KMS-11 (cell line): ENCODE measurements at regions not wholly inside any gene's neighbourhood (a gene's known extent, or its start where the extent isn't known, plus 50 kb on each side); places are given as distances from the start of the nearest gene placed in this dataset.

ENCODE experiments used
- H2AFZ ChIP-seq: fragments of 200-600 bp; sonication (generic); 2 replicates; pipeline ENCODE4 v1.6.1; 2016; ENCODE audit warnings: antibody characterized with exemption, mixed run types, low read depth
- H3K27ac ChIP-seq: fragments of 200-600 bp; sonication (generic); 2 replicates; pipeline ENCODE4 v1.6.1; 2016; ENCODE audit warnings: mild to moderate bottlenecking, mixed run types
- H3K27me3 ChIP-seq: fragments of 200-600 bp; sonication (generic); 2 replicates; pipeline ENCODE4 v1.6.1; 2017; ENCODE audit warnings: mild to moderate bottlenecking, low read depth, mixed run types, moderate library complexity; ENCODE audit not compliant: insufficient read depth
- H3K36me3 ChIP-seq: fragments of 200-600 bp; sonication (generic); 2 replicates; pipeline ENCODE4 v1.6.1; 2017; ENCODE audit warnings: mild to moderate bottlenecking, mixed run types; ENCODE audit not compliant: insufficient read depth
- H3K4me1 ChIP-seq: fragments of 200-600 bp; sonication (generic); 2 replicates; pipeline ENCODE4 v1.6.1; 2016; ENCODE audit warnings: mild to moderate bottlenecking, low read depth, mixed run types; ENCODE audit not compliant: poor library complexity, severe bottlenecking
- H3K4me2 ChIP-seq: fragments of 200-600 bp; sonication (generic); 2 replicates; pipeline ENCODE4 v1.7.0; 2016; ENCODE audit warnings: mild to moderate bottlenecking, mixed run types
- H3K4me3 ChIP-seq: fragments of 200-600 bp; sonication (generic); IDR thresholded peaks from 2 replicates; pipeline ENCODE4 v1.6.1; 2017; ENCODE audit warnings: low read depth, low read length, mixed read lengths; ENCODE audit not compliant: insufficient read depth
- H3K79me2 ChIP-seq: fragments of 200-600 bp; sonication (generic); 2 replicates; pipeline ENCODE4 v1.6.1; 2016; ENCODE audit warnings: low read depth, mixed run types; ENCODE audit not compliant: insufficient read depth
- H3K9ac ChIP-seq: fragments of 200-600 bp; sonication (generic); 2 replicates; pipeline ENCODE4 v1.6.1; 2016; ENCODE audit warnings: mild to moderate bottlenecking, mixed run types
- H4K20me1 ChIP-seq: fragments of 200-600 bp; sonication (generic); 2 replicates; pipeline ENCODE4 v1.6.1; 2016; ENCODE audit warnings: mild to moderate bottlenecking, mixed run types; ENCODE audit not compliant: insufficient read depth
- TF ChIP-seq, protein P1 (sequence below): fragments of 200-600 bp; sonication (generic); conservative IDR thresholded peaks from 2 replicates; pipeline ENCODE4 v1.6.1; 2017; ENCODE audit warnings: low read depth, mild to moderate bottlenecking, antibody characterized with exemption, low read length, moderate library complexity, mixed read lengths

GRCh38 chr9:19965336-19965735, 176.5 kb upstream of the SLC24A2 start:
- Histone ChIP-seq H3K4me2 (no peak overlapping the region), H3K9ac (no peak overlapping the region), H3K27me3 (no peaks in the 10 kb centered on the region), H3K36me3 (no peaks in the 10 kb centered on the region), H3K27ac (no peak overlapping the region), H4K20me1 (no peaks in the 10 kb centered on the region), H3K4me3 (no peak overlapping the region), H3K79me2 (no peaks in the 10 kb centered on the region), H3K4me1 (no peaks in the 10 kb centered on the region), H2AFZ (no peak overlapping the region)
- TF ChIP-seq, protein P1, sequence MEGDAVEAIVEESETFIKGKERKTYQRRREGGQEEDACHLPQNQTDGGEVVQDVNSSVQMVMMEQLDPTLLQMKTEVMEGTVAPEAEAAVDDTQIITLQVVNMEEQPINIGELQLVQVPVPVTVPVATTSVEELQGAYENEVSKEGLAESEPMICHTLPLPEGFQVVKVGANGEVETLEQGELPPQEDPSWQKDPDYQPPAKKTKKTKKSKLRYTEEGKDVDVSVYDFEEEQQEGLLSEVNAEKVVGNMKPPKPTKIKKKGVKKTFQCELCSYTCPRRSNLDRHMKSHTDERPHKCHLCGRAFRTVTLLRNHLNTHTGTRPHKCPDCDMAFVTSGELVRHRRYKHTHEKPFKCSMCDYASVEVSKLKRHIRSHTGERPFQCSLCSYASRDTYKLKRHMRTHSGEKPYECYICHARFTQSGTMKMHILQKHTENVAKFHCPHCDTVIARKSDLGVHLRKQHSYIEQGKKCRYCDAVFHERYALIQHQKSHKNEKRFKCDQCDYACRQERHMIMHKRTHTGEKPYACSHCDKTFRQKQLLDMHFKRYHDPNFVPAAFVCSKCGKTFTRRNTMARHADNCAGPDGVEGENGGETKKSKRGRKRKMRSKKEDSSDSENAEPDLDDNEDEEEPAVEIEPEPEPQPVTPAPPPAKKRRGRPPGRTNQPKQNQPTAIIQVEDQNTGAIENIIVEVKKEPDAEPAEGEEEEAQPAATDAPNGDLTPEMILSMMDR = no peak

DNA sequence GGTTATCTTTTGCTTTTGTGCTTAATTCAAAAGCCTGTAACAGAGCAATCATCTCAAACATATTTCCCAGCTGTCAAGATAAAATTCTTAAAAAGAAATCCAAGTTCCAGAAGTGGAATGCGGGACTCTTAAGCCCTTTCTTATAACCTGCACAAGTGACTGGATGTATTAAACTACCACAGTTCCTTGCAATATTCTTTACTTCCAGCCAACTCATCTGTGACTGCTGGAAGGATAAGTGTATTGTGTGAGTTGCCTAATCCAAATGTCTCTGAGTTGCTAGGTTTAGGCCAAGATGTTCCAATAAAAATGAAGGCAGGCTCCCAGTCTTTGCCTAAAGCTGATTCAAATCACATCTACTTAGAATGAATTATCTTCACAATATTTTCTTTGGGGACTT, 159.2 kb upstream of the SLC24A2 start:
- TF ChIP-seq, protein P1 = no peak
- Histone ChIP-seq H4K20me1 (no peaks in the 10 kb centered on the region), H3K4me3 (no peak overlapping the region), H3K4me2 (no peak overlapping the region), H3K27me3 (no peaks in the 10 kb centered on the region), H3K27ac (no peak overlapping the region), H3K36me3 (no peaks in the 10 kb centered on the region), H2AFZ (no peak overlapping the region), H3K9ac (no peak overlapping the region), H3K4me1 (no peaks in the 10 kb centered on the region), H3K79me2 (no peaks in the 10 kb centered on the region)

- H3K27me3 ChIP-seq = no peaks in the 10 kb centered on the region
- H3K27ac ChIP-seq = no peak overlapping the region
Measured at GRCh38 chr9:19946441-19947109, 157.7 kb upstream of the SLC24A2 start.

DNA sequence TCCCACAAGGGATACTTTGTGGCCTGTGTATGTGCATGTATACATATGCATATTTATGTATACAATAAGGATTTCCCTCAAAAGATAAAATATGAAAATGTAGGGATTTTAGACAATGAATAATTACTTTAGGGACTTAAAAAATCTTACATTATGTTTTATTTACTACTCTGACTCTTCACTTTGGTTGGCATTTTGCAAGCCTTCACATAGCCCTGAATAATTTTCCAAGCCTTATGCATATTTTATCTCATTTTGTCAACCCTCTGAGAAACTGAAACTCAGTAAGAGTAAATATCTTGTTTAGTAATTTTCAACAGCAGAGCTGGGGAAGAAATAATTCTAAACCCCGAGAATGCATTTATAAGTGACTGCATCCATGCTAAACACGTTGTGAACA, 153.0 kb upstream of the SLC24A2 start:
- Histone ChIP-seq H2AFZ (no peak overlapping the region), H3K27ac (no peak overlapping the region), H4K20me1 (no peaks in the 10 kb centered on the region), H3K9ac (no peak overlapping the region), H3K36me3 (no peaks in the 10 kb centered on the region), H3K4me1 (no peaks in the 10 kb centered on the region), H3K79me2 (no peaks in the 10 kb centered on the region), H3K4me2 (no peak overlapping the region), H3K27me3 (no peaks in the 10 kb centered on the region), H3K4me3 (no peak overlapping the region)
- TF ChIP-seq, protein P1 = no peak

More at GRCh38 chr9:19946441-19947109, 157.7 kb upstream of the SLC24A2 start:
- H3K4me2 ChIP-seq = no peak overlapping the region
- TF ChIP-seq, protein P1 = no peak
- H3K36me3 ChIP-seq = no peaks in the 10 kb centered on the region
- no peak overlapping the region for H2AFZ ChIP-seq
- H3K9ac ChIP-seq = no peak overlapping the region
- no peaks in the 10 kb centered on the region for H3K4me1 ChIP-seq
- no peaks in the 10 kb centered on the region for H4K20me1 ChIP-seq
- no peak overlapping the region for H3K4me3 ChIP-seq
- H3K79me2 ChIP-seq = no peaks in the 10 kb centered on the region
